Endothelial cell of umbilical vein (primary cell): ENCODE measurements at regions not wholly inside any gene's neighbourhood (a gene's known extent, or its start where the extent isn't known, plus 50 kb on each side); places are given as distances from the start of the nearest gene placed in this dataset.

Experiments used
- BruUV-seq: library from RNA; stranded (reverse); fragments of 400-500 nt; replicated peaks from 2 replicates; lab custom pipeline; 2021; lab: Mats Ljungman, UMichigan
- CTCF ChIA-PET: fragments of 300-600, 350-600 bp; sonication (Branson Sonifier 250); formaldehyde crosslinking; loops from one replicate; lab custom pipeline; 2021; ENCODE audit warnings: antibody characterized with exemption, inconsistent platforms; lab: Charles Lee
- POLR2A ChIA-PET: fragments of 300-600, 350-600 bp; sonication (Branson Sonifier 250); formaldehyde crosslinking; loops from one replicate; lab custom pipeline; 2021; ENCODE audit warnings: antibody characterized with exemption, inconsistent platforms; lab: Charles Lee
- DNase-seq: peaks from one replicate; pipeline ENCODE4 v3.0.0-alpha.2; 2011; ENCODE audit warnings: low read depth, low spot score
- FAIRE-seq: peaks from 2 replicates; lab custom pipeline; 2011; peaks lifted over from hg19 to GRCh38; lab: Jason Lieb, UNC
- H2AFZ ChIP-seq: 2 replicates; pipeline ENCODE4 v1.6.0; 2012; ENCODE audit warnings: low read depth, low read length, control low read depth, inconsistent platforms
- H3K27ac ChIP-seq: 2 replicates; pipeline ENCODE4 v1.5.1; 2011; ENCODE audit warnings: low read depth, mild to moderate bottlenecking, control low read depth, low read length, moderate library complexity; ENCODE audit not compliant: insufficient read depth
- H3K27me3 ChIP-seq, 2 experiments: 2 replicates each; pipeline versions ENCODE4 v1.6.0 to v1.6.1; 2011; ENCODE audit warnings: low read length in 2 of 2, mixed read lengths in 1 of 2; ENCODE audit not compliant: control insufficient read depth in 2 of 2, insufficient read depth in 2 of 2
- H3K36me3 ChIP-seq, 2 experiments: 2 replicates in 1 of 2; 3 replicates in 1 of 2; pipeline ENCODE4 v1.5.1; 2011; ENCODE audit warnings: low read length in 2 of 2, mild to moderate bottlenecking in 1 of 2, moderate library complexity in 1 of 2; ENCODE audit not compliant: control insufficient read depth in 2 of 2, insufficient read depth in 2 of 2; ENCODE audit errors: extremely low read depth in 1 of 2
- H3K4me1 ChIP-seq: 3 replicates; pipeline ENCODE4 v1.5.1; 2011; ENCODE audit warnings: mild to moderate bottlenecking, low read length; ENCODE audit not compliant: control insufficient read depth, insufficient read depth; ENCODE audit errors: extremely low read depth
- H3K4me2 ChIP-seq: 2 replicates; pipeline ENCODE4 v1.6.1; 2011; ENCODE audit warnings: low read length, control low read depth, mixed read lengths; ENCODE audit not compliant: insufficient read depth
- H3K4me3 ChIP-seq, 3 experiments: fragments of 200-600 bp in 1 of 3; sonication (generic), shearing (Covaris generic) in 1 of 3; replicated peaks in 1 of 3; 2 replicates each; pipeline ENCODE4 v1.5.1; 2011 to 2016; ENCODE audit warnings: control low read depth in 3 of 3, low read length in 3 of 3, mild to moderate bottlenecking in 2 of 3, inconsistent platforms in 1 of 3, low read depth in 1 of 3, moderate library complexity in 1 of 3; ENCODE audit not compliant: insufficient read depth in 1 of 3
- H3K79me2 ChIP-seq: 2 replicates; pipeline ENCODE4 v1.6.0; 2012; ENCODE audit warnings: low read length, inconsistent platforms; ENCODE audit not compliant: control insufficient read depth, insufficient read depth
- H3K9ac ChIP-seq: replicated peaks from 2 replicates; pipeline ENCODE3; 2011; ENCODE audit warnings: low read length, control low read depth; ENCODE audit not compliant: insufficient read depth; ENCODE audit errors: extremely low read depth
- H3K9me1 ChIP-seq: replicated peaks from 3 replicates; pipeline ENCODE4 v1.6.0; 2011; ENCODE audit warnings: mild to moderate bottlenecking, low read length; ENCODE audit not compliant: control insufficient read depth, insufficient read depth; ENCODE audit errors: extremely low read depth
- H3K9me3 ChIP-seq: replicated peaks from 2 replicates; pipeline ENCODE4 v1.5.1; 2012; ENCODE audit warnings: low read length, inconsistent platforms; ENCODE audit not compliant: control insufficient read depth, insufficient read depth
- H4K20me1 ChIP-seq: replicated peaks from 2 replicates; pipeline ENCODE3; 2011; ENCODE audit warnings: mild to moderate bottlenecking, low read length; ENCODE audit not compliant: control insufficient read depth, insufficient read depth; ENCODE audit errors: extremely low read depth
- CTCF ChIP-seq, 2 donors: IDR thresholded peaks; 1 replicate in 1 of 2; 2 replicates in 1 of 2; pipeline ENCODE4 v1.5.1; 2011; ENCODE audit warnings: low read length in 2 of 2, mild to moderate bottlenecking in 2 of 2, moderate library complexity in 2 of 2, control low read depth in 1 of 2, inconsistent platforms in 1 of 2, low read depth in 1 of 2; ENCODE audit not compliant: insufficient read depth in 1 of 2; ENCODE audit errors: extremely low read depth in 1 of 2
- FOS ChIP-seq: IDR thresholded peaks from 2 replicates; pipeline ENCODE4 v1.6.1; 2011; ENCODE audit warnings: mild to moderate bottlenecking, low read length, moderate library complexity, borderline replicate concordance; ENCODE audit not compliant: insufficient read depth
- GATA2 ChIP-seq: IDR thresholded peaks from 2 replicates; pipeline ENCODE4 v1.7.0; 2011; ENCODE audit warnings: low read depth, mild to moderate bottlenecking, moderate library complexity, mixed read lengths, low read length; ENCODE audit not compliant: insufficient read length, insufficient read depth
- JUN ChIP-seq: IDR thresholded peaks from 2 replicates; pipeline ENCODE4 v1.6.1; 2011; ENCODE audit warnings: borderline replicate concordance, low read depth; ENCODE audit not compliant: insufficient read length, insufficient read depth
- MAX ChIP-seq: IDR thresholded peaks from 2 replicates; pipeline ENCODE4 v1.6.1; 2011; ENCODE audit not compliant: insufficient read depth, insufficient read length
- MYC ChIP-seq: IDR thresholded peaks from one replicate; pipeline ENCODE4 v1.6.1; 2011; ENCODE audit warnings: mild to moderate bottlenecking, low read depth, low read length
- POLR2A ChIP-seq: IDR thresholded peaks from 2 replicates; pipeline ENCODE4 v1.6.1; 2012; ENCODE audit warnings: low read depth, mild to moderate bottlenecking, control low read depth, low read length
- POLR2AphosphoS5 ChIP-seq: IDR thresholded peaks from 2 replicates; pipeline ENCODE4 v1.6.1; 2012; ENCODE audit warnings: low read depth, mild to moderate bottlenecking, control low read depth, low read length, moderate library complexity; ENCODE audit not compliant: insufficient read depth
- dilution Hi-C: fragments of 300-500 bp; cut with MboI; formaldehyde crosslinking; loops from one replicate; pipeline ENCODE4 v1.15.0; 2019; ENCODE audit warnings: low sequenced_read_pairs; ENCODE audit not compliant: extremely low pct_ligation_motif_present
- intact Hi-C: fragments of 100-400 bp; cut with micrococcal nuclease; formaldehyde crosslinking; loops from one replicate; pipeline ENCODE4 v1.10.0; 2022

GRCh38 chr5:96597438-96598020, 64.6 kb upstream of the CAST start:
- Histone ChIP-seq H2AFZ (no peak overlapping the region), H3K9me3 (no peaks in the 10 kb centered on the region), H3K9ac (no peak overlapping the region), H3K9me1 (no peaks in the 10 kb centered on the region), H3K27ac (no peak overlapping the region), H4K20me1 (no peaks in the 10 kb centered on the region), H3K4me2 (no peak overlapping the region), H3K4me3 (no peak overlapping the region), H3K79me2 (peaks cover 78% of the 10 kb centered on the region), H3K36me3 (peaks cover 0 to 13% of the 10 kb centered on the region in 2 experiments), H3K27me3 (no peaks in the 10 kb centered on the region), H3K4me1 (peaks cover 76% of the 10 kb centered on the region)
- DNase-seq (peak; percentile 32), FAIRE-seq (no peak)
- ChIA-PET POLR2A (interaction anchor here (0.7 kb wide), 1 partner anchor 12 kb away, joined by 3 read pairs; no protein-coding TSS in a partner anchor), CTCF (interaction anchor here (1.0 to 4.7 kb wide), 3 partner anchors 11 to 252 kb away, joined by 5 to 44 read pairs (median 38); partner anchors contain the start of gene PCSK1)
- dilution Hi-C loops (no loop called here), intact Hi-C loops (loop anchor here (10.0 kb wide), 1 partner anchor 953 kb away; the partner anchor contains the start of gene RFESD)
- TF ChIP-seq POLR2A (no peak), FOS (no peak), CTCF (IDR thresholded peaks at IDR 0.05; ENCODE audit: extremely low read depth in 1 of 2, insufficient read depth in 1 of 2, low read depth in 1 of 2, low read length in 2 of 2) (no peak), POLR2AphosphoS5 (no peak), MYC (no peak), JUN (no peak), MAX (no peak), GATA2 (no peak)
- BruUV-seq = no TSS peak
